RPMI8226 (cell line): ENCODE measurements at regions not wholly inside any gene's neighbourhood (a gene's known extent, or its start where the extent isn't known, plus 50 kb on each side); places are given as distances from the start of the nearest gene placed in this dataset.
"Not testable (repeated sequence)": the region's sequence is repeated elsewhere in the genome, so short reads cannot be mapped to it uniquely, and the experiment has no call there.

Source experiments
- DNase-seq: peaks from one replicate; pipeline ENCODE4 v3.0.0-alpha.2; 2015

DNA sequence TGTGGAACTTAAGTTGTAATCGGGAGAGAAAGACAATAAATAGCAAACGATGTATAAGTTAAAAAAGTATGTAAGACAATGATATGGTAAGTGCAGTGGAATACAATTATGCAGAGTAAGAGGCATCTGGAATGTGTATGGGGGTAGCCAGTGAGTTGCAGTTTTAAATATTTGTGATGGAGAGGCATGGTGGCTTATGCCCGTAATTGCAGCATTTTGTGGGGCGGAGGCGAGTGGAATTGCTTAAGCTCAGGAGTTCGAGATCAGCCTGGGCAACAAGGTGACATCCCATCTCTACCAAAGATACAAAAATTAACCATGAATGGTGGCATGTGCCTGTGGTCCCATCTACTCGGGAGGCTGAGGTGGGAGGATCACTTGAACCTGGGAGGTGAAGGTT, 52.5 kb upstream of the WDFY3 start:
- DNase-seq, result no peak

DNA sequence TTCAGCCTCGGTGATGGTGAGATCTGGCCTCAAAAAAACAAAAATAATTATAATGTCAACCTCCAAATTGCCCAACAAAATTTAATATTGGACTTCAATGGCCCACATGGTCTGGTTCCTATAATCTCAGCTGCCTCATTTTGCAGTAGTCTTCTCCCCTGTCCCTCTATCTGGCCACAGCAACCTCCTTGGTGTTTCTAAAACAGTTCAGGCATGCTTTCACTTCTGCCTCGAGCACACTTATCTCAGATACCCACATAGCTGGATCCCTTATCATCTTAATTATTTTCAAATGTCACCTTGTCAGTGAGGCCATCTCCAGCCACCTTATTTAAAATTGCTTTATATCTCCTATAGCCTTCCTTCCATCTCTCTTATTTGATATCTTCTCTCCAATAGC, 52.9 kb upstream of the WDFY3 start:
- DNase-seq, result no peak

DNA sequence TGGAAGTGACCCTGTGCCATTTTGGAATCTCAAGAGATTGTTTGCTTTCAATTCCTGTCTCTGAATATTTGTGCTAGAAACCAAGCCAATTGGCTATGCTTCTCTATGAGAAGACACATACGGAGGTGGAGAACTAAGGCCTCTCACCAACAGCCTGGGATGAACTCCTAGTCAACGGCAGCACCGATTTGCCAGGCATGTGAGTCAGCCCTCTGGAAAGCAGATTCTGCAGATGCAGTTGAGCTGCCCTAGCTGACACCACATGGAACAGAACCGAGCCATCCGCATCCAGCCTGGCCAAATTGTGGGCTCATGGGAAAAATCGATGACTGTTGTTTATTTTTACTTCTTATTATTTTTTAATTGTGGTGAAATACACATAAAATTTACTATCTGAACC, 58.2 kb upstream of the WDFY3 start:
- DNase-seq, result no peak

DNA sequence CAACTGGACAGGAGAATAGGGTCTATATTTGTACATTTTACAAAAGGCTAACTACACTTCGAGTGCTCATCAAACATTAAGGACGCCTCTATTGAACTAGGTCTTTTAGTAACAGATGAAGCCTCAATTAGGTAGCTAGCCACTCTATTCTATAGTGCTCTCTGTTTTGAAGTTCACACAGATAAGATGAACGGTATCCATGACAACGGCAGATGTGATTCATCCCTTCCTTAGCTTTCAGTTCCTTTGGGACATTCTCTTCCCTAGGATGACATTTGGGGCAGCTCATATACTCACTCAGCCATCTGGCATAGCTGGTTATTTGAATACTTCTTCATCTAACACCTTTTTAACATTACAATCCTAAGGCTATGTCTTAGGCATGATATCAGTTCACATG, 62.4 kb upstream of the WDFY3 start:
- DNase-seq, result no peak

DNA sequence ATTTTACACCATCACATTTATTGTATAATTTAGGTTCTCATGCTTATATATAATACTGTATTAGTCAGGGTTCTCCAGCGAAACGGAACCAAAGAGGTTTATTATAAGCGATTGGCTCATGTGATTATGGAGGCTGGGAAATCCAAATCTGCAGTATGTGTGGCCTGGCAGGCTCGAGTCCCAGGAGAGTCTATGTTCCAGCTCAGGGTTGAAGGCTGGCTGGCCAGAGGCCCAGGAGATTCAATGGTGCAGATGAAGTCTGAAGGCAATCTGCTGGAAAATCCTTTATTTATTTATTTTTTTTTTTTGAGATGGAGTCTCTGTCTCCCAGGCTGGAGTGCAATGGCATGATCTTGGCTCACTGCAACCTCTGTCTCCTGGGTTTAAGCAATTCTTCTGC, 63.0 kb upstream of the WDFY3 start:
- DNase-seq, result no peak

DNA sequence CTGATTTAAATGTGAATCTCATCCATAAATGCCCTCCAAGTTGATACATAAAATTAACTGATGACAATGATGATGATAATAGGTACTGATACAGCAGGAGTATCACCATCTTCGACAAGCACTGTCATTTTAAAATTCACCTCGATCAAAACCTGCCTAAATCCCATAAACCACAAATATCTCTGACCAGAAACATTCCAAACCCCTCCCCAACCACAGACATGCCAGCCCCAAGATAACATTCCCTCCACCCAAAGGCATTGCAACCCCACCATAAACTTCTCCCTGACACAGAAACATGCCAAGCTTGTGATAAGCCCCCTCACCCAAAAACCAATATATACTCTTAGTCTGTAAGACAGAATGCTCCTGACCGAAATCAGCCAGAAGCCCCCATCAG, 63.7 kb upstream of the WDFY3 start:
- no peak for DNase-seq

DNA sequence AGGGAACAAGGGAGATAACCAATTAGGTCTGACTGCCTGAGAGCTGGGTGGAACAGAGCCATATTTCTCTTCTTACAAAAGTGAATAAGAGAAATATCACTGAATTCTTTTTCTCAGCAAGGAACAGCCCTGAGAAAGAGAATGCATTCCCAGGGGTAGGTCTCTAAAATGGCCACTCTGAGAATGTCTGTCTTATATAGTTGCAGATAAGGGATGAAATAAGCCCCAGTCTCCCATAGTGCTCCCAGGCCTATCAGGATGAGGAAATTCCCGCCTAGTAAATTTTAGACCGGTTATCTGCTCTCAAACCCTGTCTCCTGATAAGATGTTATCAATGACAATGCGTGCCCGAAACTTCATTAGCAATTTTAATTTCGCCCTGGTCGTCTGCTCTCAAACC, 67.3 kb upstream of the WDFY3 start:
- not testable (repeated sequence) for DNase-seq

DNA sequence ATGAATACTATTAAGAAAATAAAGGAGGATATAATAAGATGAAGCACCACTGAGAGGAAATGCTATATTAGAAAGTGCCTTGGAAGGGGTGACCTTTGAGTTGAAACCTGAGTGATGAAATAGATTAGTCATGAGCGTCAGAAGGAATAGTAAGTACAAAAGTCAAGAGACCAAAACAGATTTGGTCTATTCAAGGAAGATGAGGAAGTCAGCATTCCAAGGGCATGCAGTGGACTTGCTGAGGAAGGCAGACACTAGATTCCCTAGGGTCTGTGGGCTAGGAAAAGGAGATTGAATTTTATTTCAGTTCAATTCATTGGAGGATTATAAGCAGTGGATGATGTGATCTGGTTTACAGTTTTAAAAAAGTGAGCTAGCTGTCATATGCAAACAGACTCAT, 73.0 kb upstream of the WDFY3 start:
- DNase-seq, result no peak

DNA sequence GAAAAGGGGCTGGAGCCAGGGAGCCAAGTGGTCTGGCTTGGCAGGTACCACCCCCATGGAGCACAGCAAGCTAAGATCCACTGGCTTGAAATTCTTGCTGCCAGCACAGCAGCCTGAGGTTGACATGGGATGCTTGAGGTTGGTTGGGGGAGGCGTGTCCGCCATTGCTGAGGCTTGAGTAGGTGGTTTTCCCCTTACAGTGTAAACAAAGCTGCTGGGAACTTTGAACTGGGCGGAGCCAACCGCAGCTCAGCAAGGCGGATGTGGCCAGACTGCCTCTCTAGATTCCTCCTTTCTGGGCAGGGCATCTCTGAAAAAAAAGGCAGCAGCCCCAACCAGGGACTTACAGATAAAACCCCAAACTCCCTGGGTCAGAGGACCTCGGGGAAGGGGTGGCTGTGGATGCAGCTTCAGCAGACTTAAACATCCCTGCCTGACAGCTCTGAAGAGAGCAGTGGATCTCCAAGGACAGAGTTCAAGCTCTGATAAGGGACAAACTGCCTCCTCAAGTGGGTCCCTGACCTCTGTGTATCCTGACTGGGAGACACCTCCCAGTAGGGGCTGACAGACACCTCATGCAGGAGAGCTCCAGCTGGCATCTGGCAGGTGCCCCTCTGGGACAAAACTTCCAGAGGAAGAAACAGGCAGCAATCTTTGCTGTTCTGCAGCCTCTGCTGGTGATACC, 77.5 kb upstream of the WDFY3 start:
- peak; percentile 57 for DNase-seq

DNA sequence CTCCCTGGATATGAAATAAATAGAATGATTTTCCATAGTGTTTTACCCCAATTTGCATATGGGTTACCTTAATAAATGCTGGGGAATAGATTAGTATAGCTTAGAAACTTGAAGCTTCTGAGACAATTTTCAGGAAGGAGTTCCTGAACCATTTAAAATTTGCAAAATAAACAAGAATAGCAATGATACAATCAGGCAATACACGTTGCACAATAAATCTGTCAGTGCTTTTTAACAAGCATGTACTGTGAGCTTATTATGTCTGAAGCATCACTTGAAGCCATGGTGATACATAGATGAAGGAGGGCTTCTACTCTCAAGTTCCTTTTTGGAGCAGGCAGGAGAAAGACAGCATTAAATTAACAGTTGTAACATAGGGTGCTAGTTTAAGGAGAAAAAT, 84.2 kb upstream of the WDFY3 start:
- DNase-seq, result no peak

DNA sequence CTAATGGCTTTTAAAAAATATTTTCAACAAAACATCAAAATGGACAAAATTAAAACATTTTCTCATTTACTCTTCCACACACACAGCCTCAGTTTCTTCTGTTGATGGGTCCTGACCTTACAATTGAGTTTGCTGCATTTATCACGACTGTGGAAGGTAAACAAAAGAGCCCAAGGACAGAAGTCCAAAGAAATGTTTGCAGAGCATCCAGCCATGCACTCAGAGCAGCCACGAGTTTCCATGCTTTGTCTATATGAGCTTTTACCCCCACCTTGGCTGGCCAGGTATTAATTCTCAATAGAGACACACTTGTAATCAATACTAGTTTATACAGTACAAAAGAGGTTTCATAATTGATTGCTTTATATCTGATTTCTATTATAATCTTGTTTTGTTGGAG, 85.0 kb upstream of the WDFY3 start:
- no peak for DNase-seq

DNA sequence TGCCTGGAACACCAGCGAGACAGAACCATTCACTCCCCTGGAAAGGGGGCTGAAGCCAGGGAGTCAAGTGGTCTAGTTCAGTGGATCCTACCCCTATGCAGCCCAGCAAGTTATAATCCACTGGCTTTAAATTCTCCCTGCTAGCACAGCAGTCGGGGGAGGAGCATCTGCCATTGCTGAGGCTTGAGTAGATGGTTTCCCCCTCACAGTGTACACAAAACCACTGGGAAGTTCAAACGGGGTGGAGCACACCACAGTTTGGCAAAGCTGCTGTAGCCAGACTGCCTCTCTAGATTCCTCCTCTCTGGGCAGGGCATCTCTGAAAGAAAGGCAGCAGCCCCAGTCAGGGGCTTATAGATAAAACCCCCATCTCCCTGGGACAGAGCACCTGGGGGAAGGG, 88.4 kb upstream of the WDFY3 start:
- not testable (repeated sequence) for DNase-seq

DNA sequence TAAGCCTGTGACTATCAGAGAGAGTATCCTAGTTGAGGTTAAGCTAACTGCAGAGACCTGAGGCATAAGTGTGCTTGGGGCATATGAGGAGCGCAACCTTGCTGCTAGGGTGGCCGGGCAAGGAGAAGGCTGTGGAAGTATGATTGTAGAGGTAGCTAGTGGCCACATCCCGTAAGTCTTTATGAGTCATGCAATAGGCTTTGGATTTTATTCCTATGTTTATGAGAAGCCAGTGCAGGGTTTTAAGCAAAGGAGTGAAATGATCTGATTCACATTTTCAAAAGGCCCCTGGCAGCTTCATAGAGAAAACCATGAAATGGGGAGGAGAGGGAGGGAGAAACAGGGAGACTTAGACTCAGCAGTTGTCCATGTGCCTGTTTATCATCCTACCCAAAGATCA, 92.1 kb upstream of the WDFY3 start:
- no peak for DNase-seq

DNA sequence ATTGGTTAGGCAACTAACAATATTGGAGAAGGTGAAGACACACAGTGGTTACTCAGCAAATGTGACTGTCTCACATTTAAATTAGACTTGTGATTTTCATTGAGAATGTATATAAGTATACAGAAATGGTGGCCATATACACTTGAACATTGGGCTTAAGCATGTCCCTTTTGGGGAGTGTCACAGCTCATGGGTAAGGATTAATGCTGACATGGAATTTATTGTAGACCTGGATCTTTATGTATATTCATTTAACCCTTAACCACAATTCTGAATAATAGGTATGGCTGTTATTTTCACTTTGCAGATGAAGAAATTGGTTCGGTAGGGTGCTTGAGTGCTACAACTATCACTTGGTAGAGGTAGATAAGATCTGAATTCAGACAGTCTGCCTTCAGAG, 95.5 kb upstream of the WDFY3 start:
- no peak for DNase-seq

DNA sequence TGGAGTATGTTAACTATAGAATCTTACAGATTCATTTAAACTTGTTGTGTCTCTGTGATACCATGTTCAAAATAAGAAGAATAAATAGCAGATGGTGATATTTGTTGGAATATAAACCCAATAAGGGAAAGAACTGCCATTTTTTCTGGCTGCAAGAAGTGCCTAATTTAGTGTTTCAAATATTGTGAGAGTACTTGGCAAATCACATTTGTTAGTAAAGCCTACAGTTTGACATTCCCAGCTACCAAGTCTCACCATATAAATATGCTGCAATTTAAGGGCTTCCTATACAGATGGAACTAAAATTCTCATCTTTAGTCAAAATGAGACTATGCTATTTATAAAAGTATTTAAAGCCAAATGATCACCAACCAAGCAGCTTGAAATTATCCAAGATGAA, 96.0 kb upstream of the WDFY3 start:
- DNase-seq, result no peak

DNA sequence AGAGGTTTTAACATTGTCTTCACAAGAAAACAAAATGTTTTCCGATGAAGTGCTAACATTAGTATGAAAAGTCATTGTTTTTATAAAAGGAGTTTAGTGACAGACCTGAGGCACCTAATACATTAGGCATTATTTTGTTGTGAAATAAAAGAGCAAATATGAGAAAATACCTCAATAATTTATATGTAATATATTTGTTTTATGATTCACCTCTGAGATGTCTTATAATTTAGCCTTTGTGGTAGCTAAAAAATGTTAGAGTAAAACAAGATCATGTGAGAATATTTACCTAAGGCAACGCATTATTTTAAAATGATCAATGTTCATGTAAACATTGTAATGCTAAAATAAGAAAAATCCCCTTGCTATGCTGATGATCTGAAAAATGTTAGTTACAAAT, 100.9 kb upstream of the WDFY3 start:
- no peak for DNase-seq

DNA sequence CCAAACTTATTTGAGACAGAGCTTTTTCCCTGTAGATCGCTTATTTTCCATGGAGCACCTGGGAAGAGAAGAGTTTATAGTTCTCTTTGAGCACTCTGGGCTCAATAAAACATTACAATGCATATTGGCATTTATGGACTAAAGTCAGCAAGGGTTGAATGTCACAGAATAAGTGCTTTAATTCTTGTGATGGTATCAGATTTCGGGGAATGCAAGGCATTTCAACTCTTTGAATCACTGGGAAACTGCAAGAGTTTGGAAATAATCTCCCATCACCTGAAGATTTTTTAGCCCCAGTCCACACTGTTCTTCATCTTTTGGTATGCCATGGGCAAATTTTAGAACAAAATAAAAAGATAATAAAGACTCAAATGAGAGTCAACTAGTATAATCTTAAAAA, 111.5 kb upstream of the WDFY3 start:
- DNase-seq, result no peak

DNA sequence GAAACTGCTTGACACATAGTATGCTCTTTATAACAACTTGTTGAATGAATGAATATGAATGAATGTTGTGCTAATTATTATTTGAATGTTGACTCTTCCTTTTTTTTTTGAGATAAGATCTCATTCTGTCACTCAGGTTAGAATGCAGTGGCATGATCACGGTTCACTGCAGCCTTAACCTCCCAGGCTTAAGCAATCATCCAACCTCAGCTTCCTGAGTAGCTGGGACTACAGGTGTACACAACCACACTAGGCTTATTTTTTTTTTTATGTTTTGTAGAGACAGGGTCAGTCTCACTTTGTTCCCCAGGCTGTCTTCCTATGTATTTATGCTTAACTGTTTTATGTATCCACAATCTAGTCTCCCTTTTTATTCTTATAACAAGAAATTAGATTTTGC, 114.7 kb upstream of the WDFY3 start:
- DNase-seq, result no peak

DNA sequence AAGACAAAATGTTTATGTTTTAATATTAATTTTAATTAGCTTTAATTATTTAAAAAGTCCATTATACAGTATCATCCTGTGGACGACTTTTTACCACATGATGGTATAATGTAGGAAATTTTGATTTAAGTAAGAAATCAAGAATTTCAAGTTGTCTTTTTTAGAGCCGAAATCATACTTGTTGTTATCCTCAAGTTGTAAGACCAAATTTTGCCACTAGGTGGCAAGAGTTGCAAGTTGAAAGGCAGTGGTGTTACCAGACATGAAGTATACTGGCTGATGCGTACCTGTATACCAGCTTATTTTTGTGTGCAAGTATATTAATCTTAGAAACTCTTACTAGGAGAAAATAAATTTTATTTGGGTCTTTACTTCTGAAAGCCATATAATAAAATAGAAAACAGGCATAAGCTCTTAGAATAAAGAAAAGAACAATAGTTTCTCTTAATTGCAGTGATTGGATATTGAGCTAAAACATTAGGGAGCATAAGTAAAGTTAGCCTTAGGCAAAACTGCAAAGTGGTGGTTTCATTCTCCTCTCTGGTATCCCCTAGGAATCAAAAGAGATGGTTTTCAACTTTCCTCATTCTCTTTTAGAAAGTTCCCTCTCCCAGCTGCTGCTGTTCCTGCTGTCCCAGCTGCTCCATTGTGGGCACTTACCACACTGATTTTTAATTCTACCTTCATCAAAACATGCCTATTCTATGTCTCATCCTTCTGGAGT, 118.0 kb upstream of the WDFY3 start:
- DNase-seq, result peak; percentile 66

DNA sequence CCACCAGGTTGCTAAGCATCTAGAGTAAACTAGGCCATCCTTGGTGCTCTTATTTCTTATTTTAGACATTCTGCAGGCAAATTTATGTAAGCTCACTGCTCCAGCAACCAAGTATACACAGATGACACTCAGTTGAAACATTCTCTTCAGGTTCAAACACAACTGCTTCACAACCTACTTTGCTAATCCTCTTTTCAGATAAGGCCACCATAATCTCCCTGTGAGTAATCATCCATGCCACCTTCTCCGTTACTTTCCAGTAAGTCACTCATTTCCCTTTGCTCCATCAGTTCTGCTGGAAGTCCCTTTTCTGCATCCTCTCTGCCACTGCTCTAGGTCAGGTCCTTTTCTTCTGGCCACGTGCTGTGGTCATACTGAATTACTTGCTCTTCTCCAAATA, 120.2 kb upstream of the WDFY3 start:
- DNase-seq, result no peak

DNA sequence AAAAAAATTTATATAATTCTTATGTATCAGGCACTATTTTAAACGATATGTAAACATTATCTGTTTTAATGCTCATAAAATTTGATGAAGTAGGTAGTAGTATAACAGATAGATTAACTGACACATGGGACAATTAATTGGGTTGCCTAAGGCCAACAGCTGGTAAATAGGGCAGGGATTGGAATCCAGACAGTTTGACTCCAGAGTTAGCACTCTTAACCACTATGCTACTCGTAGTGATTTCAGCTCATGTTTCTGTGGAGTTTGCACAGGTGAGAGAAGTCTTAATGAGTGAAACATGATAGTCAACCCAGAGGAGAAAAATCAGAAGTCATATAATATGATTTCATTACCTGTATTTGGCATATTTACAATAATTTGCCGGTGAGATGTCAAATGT, 126.0 kb upstream of the WDFY3 start:
- DNase-seq, result no peak

DNA sequence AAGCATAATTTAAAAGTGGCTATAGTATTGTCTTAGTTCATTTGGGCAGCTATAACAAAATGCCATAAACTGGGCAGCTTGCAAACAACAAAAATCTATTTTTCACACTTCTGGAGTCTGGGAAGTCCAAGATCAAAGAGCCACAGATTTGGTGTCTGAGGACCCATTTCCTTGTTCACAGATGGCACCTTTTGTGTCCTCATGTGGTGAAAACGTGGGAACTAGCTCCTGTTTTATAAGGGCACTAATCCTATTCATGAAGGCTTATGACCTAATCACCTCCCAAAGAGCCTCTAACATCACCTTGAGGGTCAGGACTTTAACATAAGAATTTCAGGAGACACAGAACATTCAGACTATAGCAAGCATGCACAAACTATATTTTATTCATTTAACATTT, 126.5 kb upstream of the WDFY3 start:
- no peak for DNase-seq

DNA sequence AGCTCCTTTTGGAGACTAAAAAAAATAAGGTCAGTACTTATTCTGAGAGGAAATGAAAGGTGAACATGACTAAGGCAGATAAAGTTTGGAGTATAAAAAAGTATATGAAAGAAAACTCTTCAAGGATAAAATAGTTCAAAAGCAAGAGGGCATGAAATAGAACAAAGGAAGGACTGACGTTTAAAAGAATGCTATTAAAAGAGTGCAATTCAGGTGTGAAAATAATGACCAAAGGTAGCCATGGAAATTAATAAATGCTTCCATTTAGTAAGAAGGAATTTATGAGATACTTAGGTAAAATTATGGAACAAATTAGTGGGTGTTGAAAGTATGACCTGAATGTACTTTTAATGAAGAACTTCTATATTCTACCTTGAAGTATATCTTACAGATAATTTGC, 128.2 kb upstream of the WDFY3 start:
- no peak for DNase-seq

DNA sequence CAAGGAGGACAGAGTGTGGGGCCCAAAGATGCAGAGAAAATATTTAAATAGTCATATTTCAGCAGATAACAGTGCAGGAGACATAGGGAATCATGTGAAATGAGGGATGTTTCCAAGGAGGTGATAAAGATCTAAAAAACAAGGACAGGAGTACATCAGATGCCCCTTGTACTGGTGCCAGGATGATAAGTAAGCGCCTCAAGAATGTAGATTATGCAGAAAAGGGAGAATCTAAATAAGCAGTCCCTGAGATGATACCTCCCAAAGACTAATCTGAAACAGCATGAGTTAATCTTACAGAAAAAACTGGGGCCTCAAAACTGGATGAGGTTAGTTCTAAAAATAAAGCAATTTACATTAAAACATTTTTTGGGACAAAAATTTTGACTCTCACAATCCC, 136.1 kb upstream of the WDFY3 start:
- DNase-seq, result no peak

DNA sequence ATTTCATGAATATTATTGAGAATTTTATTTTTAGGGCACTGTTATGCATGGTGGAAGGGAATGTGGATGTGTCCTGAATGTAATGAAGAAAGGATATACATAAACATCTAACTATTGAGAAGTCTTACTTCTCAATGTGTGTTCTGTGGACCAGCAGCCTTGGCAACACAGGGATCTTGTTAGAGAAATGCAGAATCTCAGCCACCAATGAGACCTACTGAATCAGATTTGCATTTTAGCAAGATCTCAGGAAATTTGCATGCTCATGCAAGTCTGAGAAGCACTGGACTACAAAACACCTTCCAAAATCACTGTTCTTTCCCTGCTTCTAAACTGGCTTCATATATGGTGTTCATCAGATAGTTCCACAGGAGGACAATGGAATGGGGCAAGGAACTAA, 139.7 kb upstream of the WDFY3 start:
- no peak for DNase-seq
